ENCODE measurements at regions not wholly inside any gene's neighbourhood (a gene's known extent, or its start where the extent isn't known, plus 50 kb on each side); places are given as distances from the start of the nearest gene placed in this dataset.

GRCh38 chr10:133002685-133003084 is 60.3 kb upstream of the CFAP46 start:
- no peak for DNase-seq

- DNase-seq: no peak
Measured at GRCh38 chr10:133001114-133001513, 58.7 kb upstream of the CFAP46 start.

GRCh38 chr10:133000648-133001047 is 58.3 kb upstream of the CFAP46 start:
- DNase-seq: no peak

- no peak for DNase-seq
Measured at GRCh38 chr10:132997517-132998265, 55.3 kb upstream of the CFAP46 start.

GRCh38 chr10:132996603-132997343 is 54.4 kb upstream of the CFAP46 start:
- no peak for DNase-seq

GRCh38 chr10:132995909-132996602 is 53.7 kb upstream of the CFAP46 start:
- no peak for DNase-seq

GRCh38 chr10:132994811-132995210 is 52.4 kb upstream of the CFAP46 start:
- DNase-seq: no peak

GRCh38 chr10:132994185-132994796 is 51.9 kb upstream of the CFAP46 start:
- no peak for DNase-seq

GRCh38 chr10:132993271-132994184 is 51.2 kb upstream of the CFAP46 start:
- DNase-seq: no peak

- no peak for DNase-seq
Measured at GRCh38 chr10:132992433-132993215, 50.3 kb upstream of the CFAP46 start.

Measured in CD4-positive, alpha-beta T cell treated with Interleukin-4 for 4 hours (primary cell).